ENCODE measurements at regions not wholly inside any gene's neighbourhood (a gene's known extent, or its start where the extent isn't known, plus 50 kb on each side); places are given as distances from the start of the nearest gene placed in this dataset.
"Not testable (repeated sequence)": the region's sequence is repeated elsewhere in the genome, so short reads cannot be mapped to it uniquely, and the experiment has no call there.

- H3K9me3 ChIP-seq (ENCODE audit: control insufficient read depth, insufficient read depth, low read length), result no peaks in the 10 kb centered on the region
- 87% methylated on average over 3 of the region's 5 CpGs for WGBS (ENCODE audit: insufficient coverage)
- H3K27ac ChIP-seq (ENCODE audit: low read depth, low read length), result no peak overlapping the region
These were observed 73.9 kb upstream of the DHX40 start for GRCh38 chr17:59491353-59492090.

GRCh38 chr17:59492091-59492451 lies 73.3 kb upstream of the DHX40 start:
- 81% methylated on average over 1 of the region's 2 CpGs for WGBS (ENCODE audit: insufficient coverage)
- Histone ChIP-seq H3K27me3 (ENCODE audit: control insufficient read depth, insufficient read depth, low read length) (no peaks in the 10 kb centered on the region), H3K36me3 (ENCODE audit: control insufficient read depth, insufficient read depth, low read length) (no peaks in the 10 kb centered on the region), H3K27ac (ENCODE audit: low read depth, low read length) (no peak overlapping the region), H3K4me1 (ENCODE audit: control insufficient read depth, insufficient read depth, low read length) (no peaks in the 10 kb centered on the region), H3K4me3 (ENCODE audit: low read depth, low read length) (no peak overlapping the region), H3K9me3 (ENCODE audit: control insufficient read depth, insufficient read depth, low read length) (no peaks in the 10 kb centered on the region)
- DNase-seq (ENCODE audit: low read depth in 4 of 6, low spot score in 6 of 6), result no peak

More at GRCh38 chr17:59491353-59492090, 73.9 kb upstream of the DHX40 start:
- H3K4me3 ChIP-seq (ENCODE audit: low read depth, low read length), result no peak overlapping the region
- no peak for DNase-seq (ENCODE audit: low read depth in 4 of 6, low spot score in 6 of 6)
- H3K36me3 ChIP-seq (ENCODE audit: control insufficient read depth, insufficient read depth, low read length), result no peaks in the 10 kb centered on the region
- no peaks in the 10 kb centered on the region for H3K4me1 ChIP-seq (ENCODE audit: control insufficient read depth, insufficient read depth, low read length)
- H3K27me3 ChIP-seq (ENCODE audit: control insufficient read depth, insufficient read depth, low read length), result no peaks in the 10 kb centered on the region

- WGBS (ENCODE audit: insufficient coverage), result 32% methylated on average over 3 of the region's 3 CpGs
These were observed 71.5 kb upstream of the DHX40 start for GRCh38 chr17:59493867-59494266.

GRCh38 chr17:59494757-59495368 lies 70.5 kb upstream of the DHX40 start:
- Histone ChIP-seq H3K4me3 (ENCODE audit: low read depth, low read length) (no peak overlapping the region), H3K9me3 (ENCODE audit: control insufficient read depth, insufficient read depth, low read length) (no peaks in the 10 kb centered on the region), H3K27ac (ENCODE audit: low read depth, low read length) (no peak overlapping the region), H3K4me1 (ENCODE audit: control insufficient read depth, insufficient read depth, low read length) (no peaks in the 10 kb centered on the region), H3K27me3 (ENCODE audit: control insufficient read depth, insufficient read depth, low read length) (no peaks in the 10 kb centered on the region), H3K36me3 (ENCODE audit: control insufficient read depth, insufficient read depth, low read length) (no peaks in the 10 kb centered on the region)
- 84% methylated on average over 12 of the region's 12 CpGs for WGBS (ENCODE audit: insufficient coverage)
- DNase-seq (ENCODE audit: low read depth in 4 of 6, low spot score in 6 of 6), result no peak

More at GRCh38 chr17:59493867-59494266, 71.5 kb upstream of the DHX40 start:
- no peaks in the 10 kb centered on the region for H3K9me3 ChIP-seq (ENCODE audit: control insufficient read depth, insufficient read depth, low read length)
- H3K27me3 ChIP-seq (ENCODE audit: control insufficient read depth, insufficient read depth, low read length), result no peaks in the 10 kb centered on the region
- DNase-seq (ENCODE audit: low read depth in 4 of 6, low spot score in 6 of 6), result peak in 5 of 6 donors; percentile 22 to 90 (median 46)
- no peak overlapping the region for H3K27ac ChIP-seq (ENCODE audit: low read depth, low read length)
- no peaks in the 10 kb centered on the region for H3K36me3 ChIP-seq (ENCODE audit: control insufficient read depth, insufficient read depth, low read length)
- H3K4me3 ChIP-seq (ENCODE audit: low read depth, low read length), result no peak overlapping the region
- no peaks in the 10 kb centered on the region for H3K4me1 ChIP-seq (ENCODE audit: control insufficient read depth, insufficient read depth, low read length)

- no CpG with 5 or more reads among the region's 1 CpG for WGBS (ENCODE audit: insufficient coverage)
- DNase-seq (ENCODE audit: low read depth in 4 of 6, low spot score in 6 of 6), result no peak
- no peaks in the 10 kb centered on the region for H3K9me3 ChIP-seq (ENCODE audit: control insufficient read depth, insufficient read depth, low read length)
- no peaks in the 10 kb centered on the region for H3K27me3 ChIP-seq (ENCODE audit: control insufficient read depth, insufficient read depth, low read length)
- H3K27ac ChIP-seq (ENCODE audit: low read depth, low read length), result no peak overlapping the region
- H3K4me3 ChIP-seq (ENCODE audit: low read depth, low read length), result no peak overlapping the region
- no peaks in the 10 kb centered on the region for H3K4me1 ChIP-seq (ENCODE audit: control insufficient read depth, insufficient read depth, low read length)
- no peaks in the 10 kb centered on the region for H3K36me3 ChIP-seq (ENCODE audit: control insufficient read depth, insufficient read depth, low read length)
These were observed 69.2 kb upstream of the DHX40 start for GRCh38 chr17:59496178-59496577.

GRCh38 chr17:59498530-59499307 lies 66.7 kb upstream of the DHX40 start:
- H3K36me3 ChIP-seq (ENCODE audit: control insufficient read depth, insufficient read depth, low read length), result no peaks in the 10 kb centered on the region
- peak in 2 of 6 donors; percentile 50 to 57 for DNase-seq (ENCODE audit: low read depth in 4 of 6, low spot score in 6 of 6)
- no peak overlapping the region for H3K27ac ChIP-seq (ENCODE audit: low read depth, low read length)
- no peaks in the 10 kb centered on the region for H3K27me3 ChIP-seq (ENCODE audit: control insufficient read depth, insufficient read depth, low read length)
- 17% methylated on average over 1 of the region's 4 CpGs for WGBS (ENCODE audit: insufficient coverage)
- no peaks in the 10 kb centered on the region for H3K4me1 ChIP-seq (ENCODE audit: control insufficient read depth, insufficient read depth, low read length)
- H3K9me3 ChIP-seq (ENCODE audit: control insufficient read depth, insufficient read depth, low read length), result no peaks in the 10 kb centered on the region
- H3K4me3 ChIP-seq (ENCODE audit: low read depth, low read length), result no peak overlapping the region

GRCh38 chr17:59500086-59500655 lies 65.2 kb upstream of the DHX40 start:
- not testable (repeated sequence) for H3K36me3 ChIP-seq (ENCODE audit: control insufficient read depth, insufficient read depth, low read length); H3K27ac ChIP-seq (ENCODE audit: low read depth, low read length); H3K4me1 ChIP-seq (ENCODE audit: control insufficient read depth, insufficient read depth, low read length); H3K9me3 ChIP-seq (ENCODE audit: control insufficient read depth, insufficient read depth, low read length); H3K4me3 ChIP-seq (ENCODE audit: low read depth, low read length); DNase-seq (ENCODE audit: low read depth in 4 of 6, low spot score in 6 of 6); H3K27me3 ChIP-seq (ENCODE audit: control insufficient read depth, insufficient read depth, low read length)
- WGBS (ENCODE audit: insufficient coverage), result 86% methylated on average over 4 of the region's 41 CpGs

- H3K9me3 ChIP-seq (ENCODE audit: control insufficient read depth, insufficient read depth, low read length), result no peaks in the 10 kb centered on the region
- no peak overlapping the region for H3K4me3 ChIP-seq (ENCODE audit: low read depth, low read length)
- DNase-seq (ENCODE audit: low read depth in 4 of 6, low spot score in 6 of 6), result no peak
- no peaks in the 10 kb centered on the region for H3K36me3 ChIP-seq (ENCODE audit: control insufficient read depth, insufficient read depth, low read length)
- no CpG with 5 or more reads among the region's 1 CpG for WGBS (ENCODE audit: insufficient coverage)
- no peak overlapping the region for H3K27ac ChIP-seq (ENCODE audit: low read depth, low read length)
- no peaks in the 10 kb centered on the region for H3K4me1 ChIP-seq (ENCODE audit: control insufficient read depth, insufficient read depth, low read length)
- no peaks in the 10 kb centered on the region for H3K27me3 ChIP-seq (ENCODE audit: control insufficient read depth, insufficient read depth, low read length)
These were observed 63.7 kb upstream of the DHX40 start for GRCh38 chr17:59501690-59502089.

GRCh38 chr17:59502800-59503199 lies 62.6 kb upstream of the DHX40 start:
- Histone ChIP-seq H3K4me3 (ENCODE audit: low read depth, low read length) (no peak overlapping the region), H3K27me3 (ENCODE audit: control insufficient read depth, insufficient read depth, low read length) (no peaks in the 10 kb centered on the region), H3K27ac (ENCODE audit: low read depth, low read length) (no peak overlapping the region), H3K4me1 (ENCODE audit: control insufficient read depth, insufficient read depth, low read length) (no peaks in the 10 kb centered on the region), H3K9me3 (ENCODE audit: control insufficient read depth, insufficient read depth, low read length) (no peaks in the 10 kb centered on the region), H3K36me3 (ENCODE audit: control insufficient read depth, insufficient read depth, low read length) (no peaks in the 10 kb centered on the region)
- DNase-seq (ENCODE audit: low read depth in 4 of 6, low spot score in 6 of 6), result no peak

All from spinal cord (tissue), 9 donors.